Activated CD4-positive, alpha-beta T cell treated with anti-CD3 and anti-CD28 coated beads, Interleukin-2, amount 50 U/mL, for 4 hours (primary cell): ENCODE measurements at regions not wholly inside any gene's neighbourhood (a gene's known extent, or its start where the extent isn't known, plus 50 kb on each side); places are given as distances from the start of the nearest gene placed in this dataset.
"Not testable (repeated sequence)": the region's sequence is repeated elsewhere in the genome, so short reads cannot be mapped to it uniquely, and the experiment has no call there.

Experiments
- DNase-seq, 2 experiments: peaks; one replicate each; pipeline ENCODE4 v3.0.0-alpha.2; 2020

DNA sequence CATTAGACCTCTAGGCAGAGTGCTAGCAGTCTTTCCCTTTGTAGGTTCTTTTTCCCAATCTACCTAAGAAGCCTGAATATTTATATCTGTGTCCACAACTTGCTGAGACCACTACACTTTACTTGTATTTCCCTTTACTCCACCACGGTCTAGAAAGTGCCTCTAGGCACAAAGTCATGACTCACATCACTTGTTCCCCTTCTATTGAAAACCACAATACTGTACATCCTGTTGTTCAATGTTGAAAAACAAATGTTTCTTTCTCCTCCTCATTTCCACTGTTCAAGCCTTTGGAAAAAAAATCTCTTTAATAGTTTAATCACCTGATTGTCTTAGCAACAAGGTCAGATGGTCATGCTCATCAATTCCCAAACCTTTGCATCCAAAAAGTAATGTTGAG, 326.7 kb downstream of the GUCY2F start:
- DNase-seq = no peak

DNA sequence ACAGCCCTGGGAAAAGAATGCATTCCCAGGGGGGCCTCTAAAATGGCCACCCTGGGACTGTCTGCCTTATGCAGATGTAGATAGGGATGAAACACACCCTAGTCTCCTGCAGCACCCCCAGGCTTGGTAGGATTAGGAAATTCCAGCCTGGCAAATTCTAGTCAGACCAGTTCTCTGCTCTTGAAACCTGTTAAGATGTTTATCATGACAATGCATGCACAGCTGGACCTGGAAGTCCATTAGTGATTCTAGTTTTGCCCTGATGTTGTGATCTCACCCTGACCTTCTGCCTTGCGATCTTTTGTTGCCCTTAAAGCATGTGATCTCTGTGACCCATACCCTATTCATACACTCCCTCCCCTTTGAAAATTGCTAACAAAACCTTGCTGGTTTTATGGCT, 337.7 kb downstream of the GUCY2F start:
- DNase-seq = not testable (repeated sequence)

DNA sequence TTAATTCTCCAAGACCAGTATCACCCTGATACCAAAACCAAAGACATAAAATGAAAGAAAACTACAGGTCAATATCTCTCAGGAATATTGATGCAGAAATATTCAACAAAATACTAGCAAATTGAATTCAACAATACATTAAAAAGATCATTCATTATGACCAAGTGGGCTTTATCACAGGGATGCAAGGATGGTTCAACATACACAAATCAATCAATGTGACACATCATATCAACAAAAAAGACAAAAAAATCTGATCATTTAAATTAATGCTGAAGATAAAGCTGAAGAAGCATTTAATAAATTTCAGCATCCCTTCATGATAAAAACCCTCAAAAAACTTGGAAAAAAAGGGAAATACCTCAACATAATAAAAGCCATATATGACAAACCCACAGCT, 341.4 kb downstream of the GUCY2F start:
- DNase-seq = no peak

DNA sequence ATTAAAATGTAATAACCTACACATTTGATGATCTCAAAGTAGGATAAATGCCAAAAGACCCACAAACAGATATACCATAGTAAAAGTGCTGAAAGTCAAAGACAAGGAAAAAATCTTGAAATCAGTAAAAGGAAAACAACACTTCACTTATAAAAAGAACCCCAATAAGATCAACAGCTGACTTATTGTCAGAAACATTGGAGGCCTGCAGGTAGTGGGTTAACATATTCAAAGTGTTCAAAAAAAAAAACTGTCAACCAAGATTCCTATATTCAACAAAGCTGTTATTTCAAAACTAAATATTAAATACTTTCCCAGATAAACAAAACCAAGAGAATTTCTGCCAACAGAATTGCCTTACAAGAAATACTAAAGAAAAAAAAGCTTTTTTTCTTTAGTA, 347.1 kb downstream of the GUCY2F start:
- no peak for DNase-seq

DNA sequence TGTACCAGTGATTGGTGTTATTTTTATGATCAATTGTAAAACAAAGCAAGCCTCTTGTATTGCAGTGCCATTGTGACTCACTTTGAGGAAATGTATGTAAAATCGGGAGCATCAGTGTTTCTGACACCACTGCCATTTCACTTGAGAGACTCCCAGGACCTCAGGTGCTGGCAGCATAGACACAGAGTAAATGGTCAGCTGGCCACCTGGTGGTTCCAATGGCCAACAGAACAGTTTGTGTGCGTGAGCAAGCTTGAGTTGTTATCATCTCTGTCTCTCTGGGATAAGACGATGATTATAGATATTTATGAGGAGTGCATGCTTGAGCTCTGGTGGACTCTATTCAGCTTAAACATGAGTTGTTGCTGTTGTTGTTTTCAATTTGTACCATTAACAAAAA, 356.6 kb downstream of the GUCY2F start:
- no peak for DNase-seq

DNA sequence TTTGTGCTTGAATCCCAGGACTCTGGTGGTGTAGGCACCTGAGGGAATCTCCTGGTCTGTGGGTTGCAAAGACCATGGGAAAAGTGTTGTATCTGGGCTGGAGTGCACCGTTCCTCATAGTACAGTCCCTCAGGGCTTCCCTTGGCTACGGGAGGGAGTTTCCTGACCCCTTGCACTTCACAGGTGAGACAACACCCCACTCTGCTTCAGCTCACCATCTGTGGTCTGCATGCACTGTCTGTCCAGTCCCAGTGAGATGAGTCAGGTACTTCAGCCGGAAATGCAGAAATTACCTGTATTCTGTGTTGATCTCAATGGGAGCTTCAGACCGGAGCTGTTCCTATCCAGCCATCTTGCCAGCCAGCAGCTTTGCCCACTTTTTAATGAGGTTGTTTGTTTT, 353.0 kb upstream of the IRS4 start:
- DNase-seq = no peak

DNA sequence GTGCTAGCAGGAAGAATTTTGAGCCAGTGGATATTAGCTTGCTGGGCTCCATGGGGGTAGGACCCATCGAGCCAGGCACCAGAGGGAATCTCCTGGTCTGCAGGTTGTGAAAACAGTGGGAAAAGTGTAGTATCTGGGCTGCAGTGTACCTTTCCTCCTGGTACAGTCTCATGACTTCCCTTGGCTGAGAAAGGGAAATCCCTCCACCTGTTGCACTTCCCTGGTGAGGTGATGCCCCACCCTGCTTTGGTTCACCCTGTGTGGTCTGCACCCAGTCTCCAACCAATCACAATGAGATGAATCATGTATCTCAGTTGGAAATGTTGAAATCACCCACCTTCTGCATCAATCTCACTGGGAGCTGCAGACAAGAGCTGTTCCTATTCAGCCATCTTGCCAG, 341.4 kb upstream of the IRS4 start:
- no peak for DNase-seq

DNA sequence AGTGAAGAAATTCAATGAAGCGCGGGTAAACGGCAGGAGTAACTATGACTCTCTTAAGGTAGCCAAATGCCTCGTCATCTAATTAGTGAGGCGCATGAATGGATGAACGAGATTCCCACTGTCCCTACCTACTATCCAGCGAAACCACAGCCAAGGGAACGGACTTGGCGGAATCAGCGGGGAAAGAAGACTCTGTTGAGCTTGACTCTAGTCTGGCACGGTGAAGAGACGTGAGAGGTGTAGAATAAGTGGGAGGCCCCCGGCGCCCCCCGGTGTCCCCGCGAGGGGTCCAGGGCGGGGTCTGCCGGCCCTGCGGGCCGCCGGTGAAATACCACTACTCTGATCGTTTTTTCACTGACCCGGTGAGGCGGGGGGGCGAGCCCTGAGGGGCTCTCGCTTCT, 317.8 kb upstream of the IRS4 start:
- DNase-seq = peak in 1 of 2 experiments; percentile 0

DNA sequence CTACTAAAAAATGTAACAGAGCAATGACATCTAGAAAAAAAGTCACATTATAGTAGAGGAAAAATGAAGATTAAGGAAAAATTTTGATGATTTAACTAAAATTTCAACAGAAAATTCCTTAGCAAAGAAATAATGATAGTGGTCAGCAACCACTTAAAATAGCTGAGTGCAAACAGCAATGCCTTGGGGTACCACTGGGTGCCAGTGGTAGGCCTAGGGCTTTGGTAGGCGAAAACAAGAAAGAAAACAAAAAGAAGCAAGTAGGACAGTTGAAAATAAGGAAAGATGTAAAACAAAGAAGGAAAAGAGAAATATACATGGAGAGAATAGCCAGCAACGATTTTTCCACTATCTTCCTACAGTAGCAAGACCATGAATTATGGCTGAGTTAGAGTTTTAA, 313.5 kb upstream of the IRS4 start:
- DNase-seq = no peak

DNA sequence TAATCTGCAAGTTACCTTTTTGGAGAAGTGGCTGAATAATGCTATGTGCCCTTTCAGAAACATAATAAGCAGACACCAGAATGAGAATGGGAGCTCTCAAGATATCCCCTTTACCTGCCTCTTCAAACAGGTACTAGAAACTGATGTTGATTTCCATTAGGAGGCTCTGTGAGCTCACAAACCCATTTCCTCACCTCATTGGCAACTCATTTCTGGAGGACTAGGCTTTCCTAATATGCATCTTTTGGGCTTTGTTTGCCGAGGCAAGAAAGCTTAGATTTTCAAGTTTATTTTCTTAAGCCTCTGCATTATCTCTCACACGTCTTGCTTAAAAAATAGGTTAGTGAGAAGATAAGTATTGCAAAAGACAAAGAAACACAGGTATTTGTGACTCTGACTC, 313.1 kb upstream of the IRS4 start:
- no peak for DNase-seq

DNA sequence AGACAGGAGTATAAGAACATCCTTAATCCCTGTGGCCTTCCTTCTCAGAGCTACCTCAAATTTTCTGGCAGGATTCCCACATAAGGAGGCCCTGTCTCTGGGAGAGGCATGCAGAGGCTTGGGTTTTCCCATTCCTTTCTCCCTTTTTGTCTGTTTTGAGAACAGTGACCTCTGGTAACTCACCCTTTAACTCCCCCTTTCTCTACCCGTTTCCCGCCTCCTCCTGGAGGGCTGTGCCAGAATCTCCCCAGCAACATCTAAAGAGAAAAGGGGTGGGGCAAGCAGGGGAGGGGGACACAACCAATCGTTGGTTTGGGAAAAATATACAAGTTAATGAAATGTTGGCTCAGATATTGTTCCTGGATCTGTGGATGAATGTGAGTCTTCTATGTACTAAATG, 303.7 kb upstream of the IRS4 start:
- no peak for DNase-seq

DNA sequence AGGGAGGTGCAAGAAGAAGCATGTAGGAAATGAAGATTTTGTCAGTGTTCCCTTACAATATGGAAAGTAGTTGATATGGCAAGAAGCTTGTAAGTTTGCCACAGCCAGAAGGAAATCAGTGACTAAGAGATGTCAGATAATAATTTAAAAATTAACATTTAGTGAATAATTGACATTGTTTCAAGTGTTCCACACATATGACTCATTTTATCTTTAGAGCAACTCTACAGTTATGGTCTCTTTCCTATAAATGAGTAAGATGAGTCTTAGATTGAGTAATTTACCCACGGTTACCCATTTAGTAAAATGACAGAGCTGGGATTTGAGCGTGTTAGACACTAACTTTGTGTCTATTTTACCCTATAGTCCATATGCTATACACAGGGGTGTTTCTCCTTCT, 300.3 kb upstream of the IRS4 start:
- DNase-seq = no peak

DNA sequence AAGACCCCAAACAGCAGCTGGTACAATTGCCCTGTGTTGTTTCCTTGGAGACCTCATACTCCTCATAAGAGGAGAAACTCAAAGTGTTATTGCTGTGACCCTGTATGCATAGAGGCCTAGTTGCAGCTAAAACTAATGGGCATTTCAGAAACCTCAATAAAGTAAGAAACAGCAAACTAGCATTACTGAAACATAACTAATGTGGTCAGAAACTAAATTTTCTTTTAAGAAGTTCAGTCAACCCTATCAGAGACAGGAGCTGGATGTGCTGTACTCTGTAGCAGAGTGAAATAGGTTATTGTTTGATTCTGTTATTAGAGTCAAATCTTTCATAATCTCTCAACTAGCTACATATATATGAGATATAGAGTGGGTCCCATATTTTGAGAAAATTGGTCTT, 257.5 kb upstream of the IRS4 start:
- no peak for DNase-seq

DNA sequence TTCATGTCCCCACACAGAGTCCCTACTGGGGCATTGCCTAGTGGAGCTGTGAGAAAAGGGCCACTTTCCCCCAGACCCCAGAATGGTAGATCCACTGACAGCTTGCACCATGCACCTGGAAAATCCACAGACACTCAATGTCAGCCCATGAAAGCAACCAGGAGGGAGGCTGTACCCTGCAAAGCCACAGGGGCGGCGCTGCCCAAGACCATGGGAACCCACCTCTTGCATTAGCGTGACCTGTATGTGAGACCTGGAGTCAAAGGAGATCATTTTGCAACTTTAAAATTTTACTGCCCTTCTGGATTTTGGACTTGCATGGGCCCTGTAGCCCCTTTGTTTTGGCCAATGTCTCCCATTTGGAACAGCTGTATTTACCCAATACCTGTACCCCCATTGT, 236.5 kb upstream of the IRS4 start:
- DNase-seq = not testable (repeated sequence)

DNA sequence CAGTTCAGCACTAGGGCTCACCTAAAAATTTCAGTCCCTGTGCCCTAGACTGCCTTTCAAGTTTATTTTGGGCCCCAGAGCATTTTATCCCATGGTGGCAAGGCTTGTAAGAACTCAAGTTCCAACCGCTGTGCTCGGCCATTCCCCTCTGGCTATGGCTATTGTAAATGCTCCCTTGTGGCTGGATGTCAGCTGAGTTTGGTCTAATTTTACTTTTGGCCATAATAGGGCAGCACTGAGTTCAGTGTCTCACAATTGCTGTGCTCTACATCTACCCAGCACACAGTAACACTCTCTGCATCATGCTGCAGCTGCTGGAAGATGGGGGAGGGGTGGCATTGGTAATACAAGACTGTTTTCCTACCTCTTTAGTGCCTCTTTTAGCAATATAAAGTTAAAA, 210.8 kb upstream of the IRS4 start:
- DNase-seq = no peak

DNA sequence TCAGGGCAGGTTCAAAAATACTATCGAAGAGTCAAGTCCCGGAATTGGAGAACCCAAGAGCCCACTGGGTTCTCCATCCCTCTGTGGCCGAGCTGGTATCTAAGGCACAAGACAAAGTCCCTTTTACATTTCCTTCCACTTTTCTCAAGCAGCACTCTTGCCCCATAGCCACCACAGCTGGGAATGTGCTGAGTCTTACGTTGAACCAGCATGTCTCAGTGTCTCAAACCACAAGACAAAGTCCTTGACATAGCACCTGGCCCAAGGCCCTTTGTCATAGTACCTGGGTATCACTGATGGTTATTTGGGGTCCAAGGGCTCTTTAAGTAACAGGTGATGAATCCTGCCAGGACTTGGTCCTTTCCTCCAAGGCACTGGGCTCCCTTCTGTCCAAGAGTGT, 210.2 kb upstream of the IRS4 start:
- no peak for DNase-seq

DNA sequence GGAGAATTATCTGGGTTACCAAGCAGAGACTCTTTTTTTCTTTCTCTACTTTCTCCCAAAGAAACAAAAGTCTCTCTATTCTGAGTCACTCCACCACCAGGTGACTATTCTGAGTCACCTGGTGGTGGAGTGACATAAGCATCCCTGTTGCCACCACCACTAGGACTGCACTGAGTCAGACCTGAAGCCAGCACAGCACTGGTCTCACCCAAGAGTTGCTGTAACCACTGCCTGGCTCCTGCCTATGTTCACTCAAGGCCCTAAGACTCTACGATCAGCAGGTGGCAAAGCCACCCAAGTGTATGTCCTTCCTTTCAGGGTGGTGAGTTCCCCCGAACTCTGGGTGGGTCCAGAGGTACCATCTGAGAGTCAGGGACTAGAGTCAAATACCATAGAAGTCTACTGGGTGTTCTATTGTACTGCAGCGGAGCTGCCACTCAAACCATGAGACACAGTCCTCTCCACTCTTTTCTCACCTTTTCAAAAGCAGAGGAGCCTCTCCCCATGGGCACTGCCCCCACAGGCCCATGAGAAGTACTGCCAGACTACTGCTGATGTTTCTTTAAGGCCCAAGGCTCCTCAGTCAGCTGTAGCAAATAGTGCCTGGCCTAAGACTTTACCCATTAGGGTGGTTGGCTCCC, 209.6 kb upstream of the IRS4 start:
- DNase-seq = no peak

DNA sequence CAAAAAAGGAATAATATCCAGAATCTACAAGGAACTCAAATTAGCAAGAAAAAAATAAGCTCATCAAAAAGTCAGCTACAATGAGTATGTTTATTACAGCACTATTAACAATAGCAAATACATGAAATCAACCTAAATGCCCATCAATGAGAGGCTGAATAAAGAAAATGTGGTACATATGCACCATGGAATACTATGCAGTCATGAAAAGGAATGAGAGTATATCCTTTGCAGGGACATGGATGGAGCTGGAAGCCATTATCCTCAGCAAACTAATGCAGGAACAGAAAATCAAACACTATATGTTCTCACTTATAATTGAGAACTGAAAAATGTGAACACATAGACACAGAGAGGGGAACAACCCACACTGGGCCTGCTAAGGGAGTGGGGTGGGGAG, 178.4 kb upstream of the IRS4 start:
- no peak for DNase-seq

DNA sequence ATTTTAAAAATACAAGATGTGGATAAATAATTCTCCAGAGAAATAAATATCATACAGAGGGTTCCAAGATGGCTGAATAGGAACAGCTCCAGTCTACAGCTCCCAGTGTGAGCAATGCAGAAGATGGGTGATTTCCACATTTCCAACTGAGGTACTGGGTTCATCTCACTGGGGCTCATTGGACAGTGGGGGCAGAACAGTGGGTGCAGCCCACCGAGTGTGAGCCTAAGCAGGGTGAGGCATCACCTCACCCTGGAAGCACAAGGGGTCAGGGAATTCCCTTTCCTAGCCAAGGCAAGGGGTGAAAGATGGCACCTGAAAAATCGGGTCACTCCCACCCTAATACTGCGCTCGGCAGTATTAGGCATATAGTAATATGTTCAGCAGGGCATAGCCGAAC, 167.5 kb upstream of the IRS4 start:
- DNase-seq = not testable (repeated sequence)

DNA sequence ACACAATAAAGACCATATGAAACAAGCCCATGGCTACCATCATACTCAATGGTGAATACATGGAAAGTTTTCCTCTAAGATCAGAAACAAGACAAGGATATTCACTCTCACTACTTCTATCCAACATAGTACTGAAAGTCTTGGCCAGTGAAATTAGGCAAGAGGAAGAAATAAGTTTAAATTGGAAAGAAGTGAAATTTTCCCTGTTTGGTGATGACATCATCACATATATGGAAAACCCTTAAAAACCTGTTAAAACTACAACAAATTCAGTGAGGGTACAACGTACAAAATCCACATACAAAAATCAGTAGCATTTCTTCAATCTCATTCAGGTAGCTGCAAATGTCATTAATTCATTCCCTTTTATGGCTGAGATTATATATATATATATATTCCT, 164.0 kb upstream of the IRS4 start:
- no peak for DNase-seq

DNA sequence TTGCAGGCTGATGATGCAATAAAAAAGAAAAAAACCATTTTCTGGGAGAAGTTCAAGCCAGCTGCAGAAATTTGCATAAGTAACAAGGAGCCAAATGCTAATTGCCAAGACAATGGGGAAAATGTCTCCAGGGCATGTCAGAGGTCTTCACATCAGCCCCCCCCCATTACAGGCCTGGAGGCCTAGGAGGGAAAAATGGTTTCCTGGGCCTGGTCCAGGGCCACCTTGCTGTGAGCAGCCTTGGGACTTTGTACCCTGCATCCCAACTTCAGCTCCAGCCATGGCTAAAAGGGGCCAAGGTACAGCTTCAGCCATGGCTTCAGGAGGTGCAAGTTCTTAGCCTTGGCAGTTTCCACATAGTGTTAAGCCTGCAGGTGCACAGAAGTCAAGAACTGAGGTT, 160.0 kb upstream of the IRS4 start:
- DNase-seq = not testable (repeated sequence)

DNA sequence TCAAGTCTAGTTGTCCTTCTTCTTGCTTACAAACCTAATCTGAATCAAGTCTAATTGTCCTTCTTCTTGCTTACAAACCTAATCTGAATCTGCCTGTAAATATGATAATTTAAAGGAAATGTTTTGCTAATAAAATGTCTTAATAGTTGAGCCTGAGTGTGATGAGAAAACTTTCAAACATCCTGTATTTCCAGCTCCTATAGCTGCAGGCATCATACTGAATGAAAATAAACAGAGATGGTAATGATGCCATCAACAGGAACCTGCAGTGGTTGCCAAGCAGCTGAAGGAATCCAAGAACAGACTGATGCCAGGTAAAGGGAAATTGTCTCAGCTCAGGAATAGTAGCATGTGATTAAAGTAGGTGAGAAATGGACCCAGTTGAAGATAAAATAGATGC, 156.1 kb upstream of the IRS4 start:
- no peak for DNase-seq

DNA sequence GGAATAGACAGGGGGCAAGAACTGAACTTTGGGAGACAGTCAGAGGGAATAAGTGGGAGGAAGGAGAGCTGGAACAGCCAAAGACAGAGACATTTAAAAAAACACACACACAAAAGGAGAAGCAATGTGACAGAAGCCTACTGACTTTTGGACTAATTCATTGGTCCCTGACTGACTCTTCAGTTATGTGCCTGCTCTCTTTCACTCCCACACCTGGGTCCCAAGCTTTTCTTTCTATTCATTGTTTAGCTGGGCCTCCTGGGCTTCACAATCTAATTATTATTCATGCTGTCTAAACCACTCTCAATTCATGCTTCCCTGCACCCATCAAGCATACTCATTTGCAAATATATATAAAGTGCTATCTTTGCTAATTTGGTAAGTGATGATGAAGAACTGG, 139.2 kb upstream of the IRS4 start:
- no peak for DNase-seq

DNA sequence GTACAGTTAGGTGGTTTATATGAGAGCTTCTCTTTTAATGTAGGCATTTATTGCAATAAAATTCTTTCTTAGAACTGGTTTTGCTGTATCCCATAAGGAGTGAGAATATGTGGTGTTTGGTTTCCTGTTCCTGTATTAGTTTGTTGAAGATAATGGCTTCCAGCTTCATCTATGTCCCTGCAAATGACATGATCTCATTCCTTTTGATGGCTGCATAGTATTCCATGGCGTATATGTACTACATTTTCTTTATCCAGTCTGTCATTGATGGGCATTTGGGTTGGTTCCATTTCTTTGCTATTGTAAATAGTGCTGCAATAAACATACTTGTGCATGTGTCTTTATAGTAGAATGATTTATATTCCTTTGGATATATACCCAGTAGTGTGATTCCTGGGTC, 106.7 kb upstream of the IRS4 start:
- DNase-seq = not testable (repeated sequence)

DNA sequence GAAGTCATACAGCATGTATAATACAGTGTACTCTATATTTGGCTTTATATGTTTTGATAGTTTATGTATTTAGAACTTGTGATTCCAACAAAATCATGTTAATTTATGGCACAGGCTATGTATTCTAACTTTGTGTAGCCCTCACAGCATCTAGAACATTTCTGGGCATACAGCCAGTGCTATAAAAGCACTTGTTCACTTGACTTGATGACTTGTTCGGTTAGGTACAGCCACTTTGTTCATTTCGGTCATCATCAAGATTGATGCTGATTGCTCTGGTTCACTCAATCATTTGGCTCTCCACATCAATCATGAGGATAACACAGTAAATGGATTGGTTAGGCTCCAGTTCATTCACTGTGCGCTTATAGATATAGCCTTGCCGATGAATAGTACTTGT, 97.6 kb upstream of the IRS4 start:
- DNase-seq = no peak

DNA sequence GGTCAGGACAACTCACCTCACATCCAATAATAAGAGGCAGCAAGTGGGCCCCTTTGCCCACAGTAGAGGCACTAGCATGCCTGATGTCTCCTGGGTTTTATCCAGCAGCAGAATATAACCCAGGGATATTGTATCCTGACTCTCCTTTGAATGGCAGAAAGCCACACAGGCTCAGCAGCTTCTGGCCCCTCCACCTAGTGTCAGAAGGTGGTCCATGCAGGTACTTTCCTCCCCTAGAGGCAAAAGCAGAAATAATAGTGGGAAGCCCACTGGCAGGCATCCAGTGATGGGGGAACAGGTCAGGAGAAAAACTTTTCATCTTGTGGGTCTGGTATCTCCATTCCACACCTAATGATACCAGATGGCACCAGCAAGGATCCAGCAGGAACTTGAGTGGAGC, 75.5 kb upstream of the IRS4 start:
- no peak for DNase-seq
